ENCODE measurements at regions not wholly inside any gene's neighbourhood (a gene's known extent, or its start where the extent isn't known, plus 50 kb on each side); places are given as distances from the start of the nearest gene placed in this dataset.

DNA sequence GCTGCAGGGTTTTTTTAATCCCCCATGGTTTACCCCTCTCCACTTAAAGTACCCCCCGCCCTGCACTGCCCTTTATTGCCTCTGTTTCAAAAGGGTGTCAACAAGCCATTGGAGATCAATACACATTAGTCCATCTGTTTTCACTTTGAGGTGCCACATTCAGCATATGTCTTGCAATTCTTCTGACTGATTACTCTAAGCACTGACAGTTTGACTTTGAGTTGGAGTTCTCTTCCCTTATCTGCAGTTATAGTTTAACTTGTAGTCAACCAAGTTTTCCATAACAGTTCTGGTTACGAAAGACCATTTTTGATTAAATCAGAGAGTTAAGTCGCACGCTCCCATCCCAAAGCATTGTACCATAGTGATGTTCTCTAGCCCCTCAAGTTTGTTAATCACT lies 260.8 kb upstream of the TBX3 start:
- no peak overlapping the region for H3K27ac Mint-ChIP-seq

DNA sequence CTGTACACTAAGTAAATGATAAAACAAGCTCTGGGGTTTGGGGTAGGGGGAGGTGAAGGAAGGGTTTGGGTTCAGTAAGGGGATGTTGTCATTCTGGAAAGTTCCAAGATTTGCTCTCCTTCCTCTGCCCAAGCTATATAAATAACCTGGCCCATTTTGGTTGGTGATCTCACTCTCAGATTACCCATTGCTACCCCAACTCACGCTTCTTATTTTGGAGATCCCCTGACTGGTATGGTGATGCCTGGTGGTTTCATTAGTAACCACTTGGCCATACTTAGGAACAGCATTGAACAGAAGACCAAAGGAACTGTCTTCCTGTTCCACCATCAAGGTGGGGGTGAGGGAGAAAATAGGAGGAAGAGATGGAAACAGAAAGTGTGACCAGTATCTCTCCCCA lies 259.6 kb upstream of the TBX3 start:
- peaks cover 8% of the 10 kb centered on the region for H3K4me1 Mint-ChIP-seq
- no peak overlapping the region for H3K27ac Mint-ChIP-seq
- peaks cover 6% of the 10 kb centered on the region for H3K9me3 Mint-ChIP-seq
- H3K27me3 Mint-ChIP-seq (ENCODE audit: low read depth), result no peaks in the 10 kb centered on the region
- no peak for DNase-seq (ENCODE audit: low spot score in 2 of 2, unreplicated experiment in 2 of 2)
- TF ChIP-seq, protein P1, sequence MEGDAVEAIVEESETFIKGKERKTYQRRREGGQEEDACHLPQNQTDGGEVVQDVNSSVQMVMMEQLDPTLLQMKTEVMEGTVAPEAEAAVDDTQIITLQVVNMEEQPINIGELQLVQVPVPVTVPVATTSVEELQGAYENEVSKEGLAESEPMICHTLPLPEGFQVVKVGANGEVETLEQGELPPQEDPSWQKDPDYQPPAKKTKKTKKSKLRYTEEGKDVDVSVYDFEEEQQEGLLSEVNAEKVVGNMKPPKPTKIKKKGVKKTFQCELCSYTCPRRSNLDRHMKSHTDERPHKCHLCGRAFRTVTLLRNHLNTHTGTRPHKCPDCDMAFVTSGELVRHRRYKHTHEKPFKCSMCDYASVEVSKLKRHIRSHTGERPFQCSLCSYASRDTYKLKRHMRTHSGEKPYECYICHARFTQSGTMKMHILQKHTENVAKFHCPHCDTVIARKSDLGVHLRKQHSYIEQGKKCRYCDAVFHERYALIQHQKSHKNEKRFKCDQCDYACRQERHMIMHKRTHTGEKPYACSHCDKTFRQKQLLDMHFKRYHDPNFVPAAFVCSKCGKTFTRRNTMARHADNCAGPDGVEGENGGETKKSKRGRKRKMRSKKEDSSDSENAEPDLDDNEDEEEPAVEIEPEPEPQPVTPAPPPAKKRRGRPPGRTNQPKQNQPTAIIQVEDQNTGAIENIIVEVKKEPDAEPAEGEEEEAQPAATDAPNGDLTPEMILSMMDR (IDR thresholded peaks at IDR 0.05; ENCODE audit: unreplicated experiment), result no peak
- H3K4me3 Mint-ChIP-seq, result no peak overlapping the region
- peaks cover 6% of the 10 kb centered on the region for H3K36me3 Mint-ChIP-seq

More for the DNA sequence above, 260.8 kb upstream of the TBX3 start:
- Mint-ChIP-seq H3K36me3 (peaks cover 6% of the 10 kb centered on the region), H3K9me3 (peaks cover 6% of the 10 kb centered on the region), H3K4me3 (no peak overlapping the region), H3K4me1 (peaks cover 20% of the 10 kb centered on the region), H3K27me3 (ENCODE audit: low read depth) (no peaks in the 10 kb centered on the region)
- TF ChIP-seq, protein P1 (IDR thresholded peaks at IDR 0.05; ENCODE audit: unreplicated experiment), result no peak
- DNase-seq (ENCODE audit: low spot score in 2 of 2, unreplicated experiment in 2 of 2), result no peak

DNA sequence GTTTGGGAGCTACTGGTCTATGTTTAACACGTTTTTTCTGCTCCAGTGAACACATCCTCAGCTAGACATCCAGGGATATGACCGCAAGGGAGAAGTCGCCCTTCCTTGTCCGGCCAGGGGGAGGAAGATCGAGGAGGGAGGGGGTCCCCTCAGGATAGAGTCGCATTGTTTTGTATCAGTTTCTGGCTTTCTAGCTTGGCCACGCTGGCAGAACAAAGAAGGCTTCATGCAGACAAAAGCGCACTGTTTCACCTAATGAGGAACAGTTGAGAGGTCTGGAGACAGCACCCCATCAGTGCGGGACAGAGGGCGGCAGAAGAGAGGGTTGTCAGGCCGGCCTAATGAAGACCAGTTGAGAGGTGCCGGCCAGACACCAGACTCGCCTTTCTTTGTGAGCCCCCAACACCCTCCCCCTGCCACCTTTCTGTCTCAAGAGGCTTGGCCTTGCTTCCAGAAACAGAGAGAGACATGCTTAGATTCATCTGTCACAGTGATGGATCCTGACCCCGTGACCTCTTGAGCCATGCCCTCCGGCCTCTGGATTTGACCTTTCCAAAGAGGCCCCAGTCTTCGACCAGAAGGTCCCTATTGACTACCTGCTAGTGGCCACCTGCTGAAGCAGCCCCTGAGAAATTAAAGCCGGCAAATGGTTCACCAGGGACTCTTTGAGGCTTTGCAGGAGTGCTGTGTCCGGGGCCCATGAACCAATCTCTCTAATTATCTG lies 254.7 kb upstream of the TBX3 start:
- DNase-seq (ENCODE audit: low spot score in 2 of 2, unreplicated experiment in 2 of 2), result no peak
- H3K27ac Mint-ChIP-seq, result no peak overlapping the region
- H3K9me3 Mint-ChIP-seq, result peaks cover 15% of the 10 kb centered on the region
- TF ChIP-seq, protein P1 (IDR thresholded peaks at IDR 0.05; ENCODE audit: unreplicated experiment), result no peak
- no peak overlapping the region for H3K4me3 Mint-ChIP-seq
- H3K27me3 Mint-ChIP-seq (ENCODE audit: low read depth), result no peaks in the 10 kb centered on the region
- H3K36me3 Mint-ChIP-seq, result peaks cover 8% of the 10 kb centered on the region
- H3K4me1 Mint-ChIP-seq, result peaks cover 6% of the 10 kb centered on the region

GRCh38 chr12:114936148-114937079 lies 252.4 kb upstream of the TBX3 start:
- Mint-ChIP-seq H3K27ac (no peak overlapping the region), H3K4me3 (no peak overlapping the region), H3K4me1 (peaks cover 9% of the 10 kb centered on the region), H3K9me3 (peaks cover 22% of the 10 kb centered on the region), H3K27me3 (ENCODE audit: low read depth) (no peaks in the 10 kb centered on the region), H3K36me3 (peaks cover 14% of the 10 kb centered on the region)
- DNase-seq (ENCODE audit: low spot score in 2 of 2, unreplicated experiment in 2 of 2), result no peak
- TF ChIP-seq, protein P1 (IDR thresholded peaks at IDR 0.05; ENCODE audit: unreplicated experiment), result no peak

- Mint-ChIP-seq H3K9me3 (peaks cover 30% of the 10 kb centered on the region), H3K4me3 (no peak overlapping the region), H3K4me1 (peaks cover 9% of the 10 kb centered on the region), H3K27ac (no peak overlapping the region), H3K27me3 (ENCODE audit: low read depth) (no peaks in the 10 kb centered on the region), H3K36me3 (peaks cover 20% of the 10 kb centered on the region)
- no peak for DNase-seq (ENCODE audit: low spot score in 2 of 2, unreplicated experiment in 2 of 2)
- TF ChIP-seq, protein P1 (IDR thresholded peaks at IDR 0.05; ENCODE audit: unreplicated experiment), result no peak
Observed at GRCh38 chr12:114935658-114936057, 251.7 kb upstream of the TBX3 start.
